DOHH2 (cell line): ENCODE measurements at regions not wholly inside any gene's neighbourhood (a gene's known extent, or its start where the extent isn't known, plus 50 kb on each side); places are given as distances from the start of the nearest gene placed in this dataset.

Source experiments
- H3F3A ChIP-seq: fragments of 200-600 bp; sonication (generic), shearing (Covaris generic); 2 replicates; pipeline ENCODE4 v1.6.0; 2016; ENCODE audit warnings: antibody characterized with exemption, mild to moderate bottlenecking; ENCODE audit not compliant: control insufficient read depth, insufficient read depth
- H3K27ac ChIP-seq: fragments of 200-600 bp; sonication (generic); 2 replicates; pipeline ENCODE4 v1.5.1; 2014; ENCODE audit warnings: low read depth, mild to moderate bottlenecking, low read length, moderate library complexity
- H3K27me3 ChIP-seq: fragments of 200-600 bp; sonication (generic); 2 replicates; pipeline ENCODE4 v1.6.1; 2014; ENCODE audit warnings: mild to moderate bottlenecking, low read length, mixed read lengths; ENCODE audit not compliant: control insufficient read depth
- H3K36me3 ChIP-seq: fragments of 200-600 bp; sonication (generic); 2 replicates; pipeline ENCODE4 v1.6.1; 2014; ENCODE audit warnings: mild to moderate bottlenecking, low read length, moderate library complexity, mixed read lengths; ENCODE audit not compliant: control insufficient read depth
- H3K4me1 ChIP-seq: fragments of 200-600 bp; sonication (generic); 2 replicates; pipeline ENCODE4 v1.6.1; 2014; ENCODE audit warnings: mild to moderate bottlenecking, low read length, mixed read lengths; ENCODE audit not compliant: control insufficient read depth
- H3K4me2 ChIP-seq: fragments of 200-600 bp; sonication (generic); 2 replicates; pipeline ENCODE4 v1.6.0; 2014; ENCODE audit warnings: mild to moderate bottlenecking, low read length, moderate library complexity
- H3K4me3 ChIP-seq: fragments of 200-600 bp; sonication (generic); 2 replicates; pipeline ENCODE4 v1.5.1; 2014; ENCODE audit warnings: mild to moderate bottlenecking, low read length, mixed read lengths
- H3K79me2 ChIP-seq: fragments of 200-600 bp; sonication (generic); 2 replicates; pipeline ENCODE4 v1.6.1; 2014; ENCODE audit warnings: mild to moderate bottlenecking, low read length, mixed read lengths; ENCODE audit not compliant: control insufficient read depth
- H3K9me2 ChIP-seq: fragments of 200-600 bp; sonication (generic); replicated peaks from 2 replicates; pipeline ENCODE4 v1.6.1; 2014; ENCODE audit warnings: mild to moderate bottlenecking, low read length, mixed read lengths; ENCODE audit not compliant: control insufficient read depth
- H3K9me3 ChIP-seq: fragments of 200-600 bp; sonication (generic); 2 replicates; pipeline ENCODE4 v1.6.1; 2014; ENCODE audit warnings: antibody characterized with exemption, low read length, mixed read lengths; ENCODE audit not compliant: control insufficient read depth, insufficient read depth
- H4K20me1 ChIP-seq: fragments of 200-600 bp; sonication (generic); 2 replicates; pipeline ENCODE4 v1.6.0; 2014; ENCODE audit warnings: low read depth, mild to moderate bottlenecking, antibody characterized with exemption, low read length, moderate library complexity; ENCODE audit not compliant: control insufficient read depth, insufficient read depth
- CTCF ChIP-seq: fragments of 200-600 bp; sonication (generic); IDR thresholded peaks from one replicate; pipeline ENCODE4 v1.5.1; 2014; ENCODE audit warnings: antibody characterized with exemption, mild to moderate bottlenecking, low read depth, low read length; ENCODE audit not compliant: poor library complexity, severe bottlenecking
- EZH2phosphoT487 ChIP-seq: fragments of 200-600 bp; sonication (generic); IDR thresholded peaks from 2 replicates; pipeline ENCODE4 v1.6.1; 2017; ENCODE audit warnings: borderline replicate concordance, mild to moderate bottlenecking, antibody characterized with exemption, low read length, moderate library complexity, mixed read lengths

GRCh38 chr17:73870068-73870467 lies 225.8 kb upstream of the SDK2 start:
- H3F3A ChIP-seq = no peaks in the 10 kb centered on the region
- no peak overlapping the region for H3K4me3 ChIP-seq
- H3K27ac ChIP-seq = no peak overlapping the region
- no peaks in the 10 kb centered on the region for H4K20me1 ChIP-seq
- no peaks in the 10 kb centered on the region for H3K9me3 ChIP-seq
- no peaks in the 10 kb centered on the region for H3K4me1 ChIP-seq
- no peaks in the 10 kb centered on the region for H3K27me3 ChIP-seq
- H3K4me2 ChIP-seq = no peak overlapping the region
- no peaks in the 10 kb centered on the region for H3K36me3 ChIP-seq
- H3K9me2 ChIP-seq = no peaks in the 10 kb centered on the region
- no peaks in the 10 kb centered on the region for H3K79me2 ChIP-seq
- TF ChIP-seq EZH2phosphoT487 (no peak), CTCF (no peak)

- Histone ChIP-seq H3K27ac (no peak overlapping the region), H4K20me1 (no peaks in the 10 kb centered on the region), H3K79me2 (no peaks in the 10 kb centered on the region), H3K4me1 (no peaks in the 10 kb centered on the region), H3K36me3 (no peaks in the 10 kb centered on the region), H3K27me3 (no peaks in the 10 kb centered on the region), H3K9me3 (no peaks in the 10 kb centered on the region), H3K9me2 (no peaks in the 10 kb centered on the region), H3F3A (no peaks in the 10 kb centered on the region), H3K4me2 (no peak overlapping the region), H3K4me3 (no peak overlapping the region)
- no peak for TF ChIP-seq EZH2phosphoT487
- no peak for TF ChIP-seq CTCF
Observed at GRCh38 chr17:73870473-73870872, 226.2 kb upstream of the SDK2 start.

- Histone ChIP-seq H3K4me1 (no peaks in the 10 kb centered on the region), H3K36me3 (no peaks in the 10 kb centered on the region), H3K9me2 (no peaks in the 10 kb centered on the region), H3K4me3 (no peak overlapping the region), H3K27me3 (no peaks in the 10 kb centered on the region), H3K79me2 (no peaks in the 10 kb centered on the region), H4K20me1 (no peaks in the 10 kb centered on the region), H3K4me2 (no peak overlapping the region), H3F3A (no peaks in the 10 kb centered on the region), H3K9me3 (no peaks in the 10 kb centered on the region), H3K27ac (no peak overlapping the region)
- TF ChIP-seq EZH2phosphoT487 = no peak
- TF ChIP-seq CTCF = no peak
Observed at GRCh38 chr17:73872816-73873215, 228.6 kb upstream of the SDK2 start.
